DMS53 treated with DMSO at 0.1 percent for 48 hours (cell line): ENCODE measurements at regions not wholly inside any gene's neighbourhood (a gene's known extent, or its start where the extent isn't known, plus 50 kb on each side); places are given as distances from the start of the nearest gene placed in this dataset.
A peak's percentile ranks its signal among the peaks of the same experiment; 100 is the strongest.
"Not testable (repeated sequence)": the region's sequence is repeated elsewhere in the genome, so short reads cannot be mapped to it uniquely, and the experiment has no call there.

ENCODE experiments used
- DNase-seq: peaks from one replicate; lab custom pipeline; 2025; ENCODE audit not compliant: unreplicated experiment; lab: John Stamatoyannopoulos, UW

DNA sequence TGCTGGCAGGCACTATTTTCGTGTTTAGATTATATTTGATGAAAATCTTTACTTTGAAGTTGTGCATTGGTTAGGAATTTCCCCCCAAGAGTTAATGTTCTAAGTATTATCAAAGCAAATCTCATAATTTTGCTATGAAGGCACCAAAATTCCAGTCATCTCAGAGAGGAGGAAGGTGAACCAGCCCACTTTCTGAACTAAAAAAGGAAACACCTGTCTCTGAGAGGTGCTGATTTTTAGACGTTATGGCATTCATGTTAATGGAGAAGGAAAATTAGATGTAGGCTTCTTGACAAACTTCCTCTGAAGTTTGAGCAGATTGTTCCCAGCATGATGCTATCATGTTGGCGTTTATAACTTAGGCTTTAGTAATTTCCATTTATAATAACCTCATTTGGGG is 432.9 kb upstream of the ACTBL2 start:
- no peak for DNase-seq

DNA sequence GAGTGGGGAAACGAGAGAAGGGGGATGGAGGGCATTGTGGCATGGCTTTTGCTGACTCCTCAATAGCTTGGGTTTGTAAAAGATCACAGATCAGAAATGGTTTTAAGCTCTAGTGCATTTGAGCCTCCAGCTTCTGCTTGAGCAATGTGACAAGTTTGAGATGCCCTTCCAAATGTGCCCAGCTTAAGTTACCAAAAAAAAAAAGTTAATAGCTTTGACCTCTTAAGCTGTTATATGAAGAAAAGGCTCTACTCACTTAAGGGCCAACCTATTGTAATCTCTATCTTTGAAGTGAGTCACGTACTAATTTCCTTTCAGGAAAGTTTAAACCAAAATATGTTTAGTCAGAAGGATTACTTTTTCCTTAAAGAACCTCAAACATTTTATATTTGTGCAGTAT is 428.8 kb upstream of the ACTBL2 start:
- no peak for DNase-seq

DNA sequence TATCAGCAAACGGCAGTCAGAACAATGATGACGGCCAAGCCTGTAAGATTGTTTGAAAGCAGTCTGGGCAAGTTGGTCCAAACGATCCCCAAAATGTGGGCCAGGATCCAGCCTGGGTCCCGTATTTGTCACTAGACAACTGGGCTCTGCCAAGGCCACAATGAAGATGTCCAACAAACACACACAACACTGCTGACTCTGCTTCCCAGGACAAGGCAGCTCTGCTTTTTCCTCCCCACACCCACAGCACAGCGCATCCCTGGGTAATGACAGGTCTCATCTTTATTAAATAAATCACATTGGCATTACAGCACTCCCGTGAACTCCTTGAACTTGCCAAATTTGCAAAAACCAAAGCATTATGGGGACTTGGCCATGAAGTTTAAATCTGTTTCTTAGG is 424.1 kb upstream of the ACTBL2 start:
- DNase-seq = no peak

DNA sequence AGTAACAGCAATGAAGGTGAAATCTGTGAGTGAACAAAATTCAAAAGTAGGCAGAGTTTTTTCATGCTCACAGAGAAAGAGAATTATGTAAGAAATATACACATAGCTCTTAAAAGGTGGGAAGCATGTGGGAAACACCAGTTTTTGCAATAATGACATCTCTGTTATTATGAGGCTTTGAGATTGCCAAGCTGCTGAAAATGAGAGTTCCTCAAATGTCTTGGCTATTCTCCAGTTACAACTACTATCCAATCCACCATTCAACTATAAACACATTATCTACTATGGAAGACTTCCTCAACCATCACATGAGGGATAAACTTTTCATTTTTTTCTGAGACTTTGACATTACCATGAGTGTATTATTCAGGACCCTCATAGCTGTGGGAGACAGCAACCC is 420.8 kb upstream of the ACTBL2 start:
- DNase-seq = no peak

DNA sequence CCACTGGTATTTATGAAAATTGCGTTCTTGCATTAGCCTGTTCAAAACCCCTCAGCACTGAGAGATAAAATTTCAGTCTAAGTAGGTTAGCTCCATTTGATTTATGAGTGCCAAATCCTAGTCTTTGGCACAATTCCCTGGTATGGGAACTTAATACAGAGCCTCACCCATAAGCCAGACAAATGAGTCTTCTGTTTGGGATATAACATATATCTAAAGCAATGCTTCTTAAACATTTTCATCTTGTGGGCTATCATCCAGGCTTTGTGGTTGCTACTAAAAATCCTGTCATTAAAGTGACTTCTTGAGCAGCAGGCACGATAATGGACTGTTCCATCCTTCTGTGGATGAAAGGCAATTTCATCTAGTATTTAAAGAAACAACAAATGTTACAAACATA is 419.5 kb upstream of the ACTBL2 start:
- DNase-seq = no peak

DNA sequence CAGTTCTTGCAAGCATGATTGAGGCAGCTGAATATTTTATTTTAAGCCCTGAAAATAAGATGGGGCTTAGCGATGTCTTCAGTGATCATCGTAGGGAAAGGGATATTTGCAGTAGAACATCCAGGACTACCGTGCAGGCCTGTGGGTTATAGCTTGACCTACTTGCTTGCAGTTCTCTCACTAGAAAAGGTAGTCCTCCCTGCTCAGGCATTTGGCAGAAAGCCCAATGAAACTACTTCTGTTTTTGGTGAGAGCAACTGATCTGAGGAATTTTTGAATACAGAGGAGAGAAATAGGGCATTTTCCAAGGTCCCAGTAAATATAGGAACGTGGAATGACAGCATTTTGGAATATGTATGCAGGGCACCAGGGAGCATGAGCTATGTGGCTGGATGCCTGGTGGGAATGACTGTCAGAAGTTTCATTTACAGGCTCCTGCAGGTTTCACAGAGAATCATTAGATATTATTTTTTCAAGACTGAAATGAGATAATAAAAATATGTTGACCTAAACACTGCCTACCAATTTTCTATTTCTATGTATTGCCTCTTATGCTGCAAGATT is 417.9 kb upstream of the ACTBL2 start:
- DNase-seq = no peak

DNA sequence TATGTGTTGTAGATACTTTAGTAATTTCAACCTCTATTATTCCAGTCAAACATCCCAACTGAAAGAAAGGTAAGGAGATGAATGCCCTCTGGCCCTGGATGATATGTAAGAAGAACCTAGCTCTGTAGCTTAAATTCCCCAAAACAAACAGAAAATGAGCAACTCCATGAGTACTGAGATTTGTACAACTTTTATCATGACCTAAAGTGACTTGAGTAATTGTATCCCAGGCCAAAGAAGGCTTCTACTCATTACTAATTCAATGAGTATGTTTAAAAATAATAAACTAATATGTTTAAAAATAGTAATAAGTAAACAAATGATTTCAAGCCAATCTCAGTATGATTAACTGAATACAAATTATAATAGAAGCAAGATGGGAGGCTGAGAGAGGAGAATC is 414.0 kb upstream of the ACTBL2 start:
- no peak for DNase-seq

DNA sequence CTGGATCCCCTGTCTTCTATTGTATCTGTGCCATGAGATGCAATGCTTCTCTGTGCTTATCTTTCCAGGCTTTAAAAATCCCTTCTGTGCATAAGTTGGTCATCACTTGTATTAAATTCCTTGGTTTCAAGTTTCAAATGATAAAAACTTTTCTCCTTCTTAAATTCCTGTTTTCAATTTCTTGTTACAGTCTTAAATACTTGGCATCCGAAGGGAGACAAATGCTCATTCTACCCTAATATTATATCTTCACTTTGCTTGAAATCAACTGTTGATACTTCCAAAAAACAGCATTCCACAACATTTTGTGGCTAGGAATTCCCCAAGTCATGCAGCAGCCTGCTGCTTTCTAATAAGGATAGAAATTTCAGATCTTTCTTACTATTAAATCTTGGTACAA is 413.2 kb upstream of the ACTBL2 start:
- no peak for DNase-seq

DNA sequence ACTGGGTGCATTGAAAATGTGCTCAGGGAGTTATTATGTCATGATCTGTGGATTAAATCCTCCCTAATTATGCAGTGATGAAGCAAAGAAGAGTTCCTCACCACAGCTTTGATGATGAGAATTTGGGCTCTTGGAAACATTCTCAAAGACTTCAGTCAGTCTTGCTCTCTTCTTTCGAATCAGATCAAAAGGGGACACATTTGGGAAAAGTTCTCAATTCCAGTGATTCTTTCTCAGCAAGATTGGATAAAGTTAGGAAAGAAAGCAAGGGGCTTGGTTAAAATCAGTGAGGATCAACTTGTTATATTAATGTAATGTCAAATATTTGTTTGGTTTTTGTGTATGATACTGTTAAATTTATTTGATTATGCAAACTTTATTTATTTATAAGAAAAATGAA is 411.3 kb upstream of the ACTBL2 start:
- no peak for DNase-seq

DNA sequence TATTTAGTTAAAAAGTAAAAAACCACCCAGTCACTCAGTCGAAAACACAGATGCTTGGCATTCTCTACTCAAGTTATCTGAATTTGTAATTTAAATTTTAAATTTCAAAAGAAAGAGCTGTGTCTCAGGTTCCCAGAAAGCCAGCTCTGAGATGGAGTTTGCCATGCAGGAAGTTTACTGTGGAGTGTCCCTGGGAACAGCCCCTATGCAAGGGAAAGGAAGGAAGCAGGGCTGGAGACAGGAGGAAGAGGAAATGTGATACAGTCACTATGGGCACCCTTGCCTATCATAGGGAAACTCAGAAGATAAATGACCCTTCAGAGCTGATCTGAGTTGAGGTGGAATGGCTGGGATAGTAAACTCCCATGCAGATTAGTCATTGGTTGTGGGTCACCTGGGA is 408.8 kb upstream of the ACTBL2 start:
- DNase-seq = no peak

DNA sequence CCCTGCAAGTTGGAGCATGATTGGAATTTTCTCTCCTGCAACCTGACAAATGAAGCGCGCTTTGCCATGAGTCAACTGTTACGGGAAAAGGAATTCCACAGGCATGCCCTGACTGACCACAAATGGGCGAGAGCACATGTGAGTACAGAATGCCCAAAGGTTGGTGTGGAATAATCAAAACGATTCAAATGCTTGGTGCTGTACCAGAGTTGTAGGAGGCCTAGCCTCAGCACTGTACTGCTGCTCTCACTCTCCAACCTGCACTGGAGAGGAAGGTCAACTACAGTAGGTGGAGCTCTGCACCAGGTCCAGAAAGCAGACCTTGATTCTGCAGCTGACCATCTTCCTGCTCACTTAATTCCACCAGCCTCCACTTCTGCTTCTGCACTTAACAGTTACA is 406.9 kb upstream of the ACTBL2 start:
- DNase-seq = peak; percentile 28

DNA sequence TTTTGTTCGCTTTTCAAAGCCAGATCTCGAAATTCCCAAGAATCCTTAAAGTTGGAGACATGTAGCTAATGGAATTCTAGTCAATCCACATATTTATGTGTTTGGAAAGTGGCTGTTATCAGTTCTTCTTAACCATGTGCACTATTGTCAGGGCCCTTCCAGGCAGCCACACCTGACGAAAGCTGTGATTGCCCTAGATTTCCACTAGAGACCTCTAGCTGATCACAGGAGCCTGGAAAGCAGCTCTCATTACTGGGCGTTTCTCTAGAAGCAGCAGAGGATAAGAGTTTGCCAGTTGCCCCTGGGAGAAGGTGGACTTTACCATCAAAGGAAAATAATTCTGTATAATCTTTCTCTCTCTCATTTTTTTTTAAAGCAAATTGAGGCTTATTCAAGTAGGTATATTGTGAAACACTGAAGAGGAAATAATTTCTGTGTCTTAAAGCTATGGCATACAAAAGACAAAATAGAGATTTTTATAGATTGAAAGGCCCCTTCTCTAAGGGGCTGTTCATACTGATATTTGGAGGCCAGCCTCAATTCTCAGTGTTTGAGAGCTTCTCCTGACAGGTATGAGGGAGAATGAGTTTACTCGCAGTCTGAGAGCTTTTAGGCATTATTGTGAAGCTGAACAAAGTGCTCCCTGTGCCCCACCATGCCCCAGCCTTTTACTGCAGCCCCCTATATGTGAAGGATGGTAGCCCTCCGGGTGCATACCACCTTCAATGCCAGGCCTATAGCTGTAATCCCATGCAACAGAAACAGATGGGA is 405.4 kb upstream of the ACTBL2 start:
- DNase-seq = peak; percentile 57

DNA sequence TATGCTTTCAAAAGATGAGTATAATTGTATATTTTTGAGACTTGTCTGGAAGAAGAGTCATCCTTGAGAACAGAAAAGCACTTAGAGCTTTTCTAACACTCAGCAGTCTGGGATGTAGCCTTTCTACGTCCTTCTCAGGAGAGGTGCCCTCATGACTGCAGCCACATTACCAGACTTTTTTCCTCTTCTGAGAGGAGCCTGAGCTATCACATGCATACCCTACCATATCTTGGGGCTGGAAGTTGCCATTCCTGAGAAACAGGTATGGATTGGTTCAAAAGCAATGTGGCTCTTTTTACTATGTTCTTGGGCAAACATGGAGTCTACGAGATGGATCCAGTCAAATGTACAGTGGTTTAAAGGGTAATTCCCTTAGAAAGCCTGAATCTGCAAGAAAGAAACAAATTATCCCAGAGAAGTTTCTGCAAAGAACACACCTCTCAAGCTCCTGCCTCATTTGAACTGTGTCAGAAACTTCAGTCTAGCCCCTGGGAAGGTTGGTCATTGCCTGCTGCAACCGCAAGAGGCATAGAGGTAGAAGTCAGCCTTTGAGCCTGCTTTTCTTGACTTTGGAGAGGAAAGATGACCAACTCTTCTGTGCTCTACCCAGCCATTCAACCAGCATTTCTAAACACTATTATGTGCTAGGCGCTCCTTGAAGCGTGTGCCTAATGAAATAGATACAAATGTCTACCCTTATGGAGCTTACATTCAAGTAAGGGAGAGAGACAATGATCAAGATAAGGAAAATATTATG is 401.9 kb upstream of the ACTBL2 start:
- no peak for DNase-seq

DNA sequence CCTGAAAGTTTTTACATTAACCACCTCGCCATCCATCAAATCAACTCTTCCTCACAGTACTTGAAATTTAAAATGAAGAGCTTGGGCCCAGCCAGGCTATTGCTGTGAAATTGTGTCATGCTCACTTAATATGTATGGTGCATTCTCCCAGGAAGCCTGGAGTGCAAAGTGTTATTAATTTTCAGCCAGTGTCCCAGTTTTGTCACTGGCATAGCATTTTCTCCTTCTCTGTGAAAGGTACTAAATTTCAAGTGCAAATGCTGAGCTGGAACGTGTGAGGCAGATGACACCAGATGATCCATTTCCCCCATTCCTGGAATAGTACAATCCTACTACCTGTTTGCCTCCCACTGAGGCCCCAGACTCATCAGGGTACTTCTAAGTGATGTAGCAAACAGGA is 397.6 kb upstream of the ACTBL2 start:
- no peak for DNase-seq

DNA sequence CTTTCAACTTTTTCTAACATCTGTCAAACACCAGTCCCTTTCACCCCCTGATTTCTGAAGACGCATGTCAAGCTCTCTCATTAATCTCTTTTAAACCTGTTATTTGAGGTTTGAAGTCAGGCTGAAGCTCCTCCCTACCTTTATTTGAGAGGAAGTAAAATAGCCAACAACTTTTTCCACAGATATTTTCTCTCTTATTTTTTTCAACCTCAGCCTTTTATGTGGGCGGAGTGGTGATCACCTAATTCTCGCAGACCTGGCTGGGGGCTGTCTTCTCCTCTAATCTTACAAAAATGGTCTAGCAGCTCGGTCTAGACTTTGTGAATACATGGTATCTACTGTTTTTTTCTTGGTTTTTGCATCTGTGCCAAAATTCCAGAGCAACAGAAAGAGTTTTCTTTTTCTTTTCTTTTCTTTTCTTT is 395.7 kb upstream of the ACTBL2 start:
- DNase-seq = no peak

DNA sequence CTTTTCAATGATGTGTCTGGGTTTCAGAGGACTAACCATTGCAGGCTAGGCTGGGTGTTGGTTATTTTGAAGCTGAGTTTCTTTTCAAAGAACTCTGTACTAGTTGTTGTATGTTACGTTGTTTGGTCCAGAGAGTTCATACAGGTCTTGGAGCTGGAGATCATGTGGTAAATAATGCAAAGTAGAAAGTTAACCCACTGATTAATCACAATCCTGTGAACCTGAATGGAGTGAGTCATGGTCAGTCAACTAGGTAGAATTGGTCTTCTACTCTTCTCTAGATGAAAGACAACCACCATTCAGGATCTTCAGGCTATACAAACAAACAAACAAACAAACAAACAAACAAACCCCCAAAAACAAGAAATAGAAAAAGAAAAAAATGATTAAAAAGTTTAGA is 388.9 kb upstream of the ACTBL2 start:
- DNase-seq = no peak

DNA sequence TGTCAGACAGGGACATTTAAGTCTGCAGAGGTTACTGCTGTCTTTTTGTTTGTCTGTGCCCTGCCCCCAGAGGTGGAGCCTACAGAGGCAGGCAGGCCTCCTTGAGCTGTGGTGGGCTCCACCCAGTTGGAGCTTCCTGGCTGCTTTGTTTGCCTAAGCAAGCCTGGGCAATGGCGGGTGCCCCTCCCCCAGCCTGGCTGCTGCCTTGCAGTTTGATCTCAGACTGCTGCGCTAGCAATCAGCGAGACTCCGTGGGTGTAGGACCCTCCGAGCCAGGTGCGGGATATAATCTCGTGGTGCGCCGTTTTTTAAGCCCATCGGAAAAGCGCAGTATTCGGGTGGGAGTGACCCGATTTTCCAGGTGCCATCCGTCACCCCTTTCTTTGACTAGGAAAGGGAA is 387.7 kb upstream of the ACTBL2 start:
- not testable (repeated sequence) for DNase-seq

DNA sequence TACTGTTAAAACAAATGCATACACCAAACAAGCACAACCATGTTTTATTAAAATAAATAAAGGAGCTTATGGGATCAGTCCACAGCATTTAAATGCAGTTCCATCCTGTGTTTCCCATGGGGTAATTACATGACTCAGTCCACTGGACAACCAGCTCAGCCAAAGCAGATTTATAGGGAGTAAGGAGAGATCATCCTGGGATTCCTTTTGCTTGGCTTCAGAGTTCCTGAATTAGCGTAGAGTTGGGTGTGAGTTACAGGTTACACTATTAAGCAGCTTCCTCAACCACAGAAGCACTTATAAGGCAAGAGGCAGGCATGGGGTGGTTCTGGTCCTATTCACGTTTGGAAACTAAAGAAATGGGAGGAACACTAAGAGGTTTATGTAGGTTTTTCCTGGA is 381.1 kb upstream of the ACTBL2 start:
- DNase-seq = no peak

DNA sequence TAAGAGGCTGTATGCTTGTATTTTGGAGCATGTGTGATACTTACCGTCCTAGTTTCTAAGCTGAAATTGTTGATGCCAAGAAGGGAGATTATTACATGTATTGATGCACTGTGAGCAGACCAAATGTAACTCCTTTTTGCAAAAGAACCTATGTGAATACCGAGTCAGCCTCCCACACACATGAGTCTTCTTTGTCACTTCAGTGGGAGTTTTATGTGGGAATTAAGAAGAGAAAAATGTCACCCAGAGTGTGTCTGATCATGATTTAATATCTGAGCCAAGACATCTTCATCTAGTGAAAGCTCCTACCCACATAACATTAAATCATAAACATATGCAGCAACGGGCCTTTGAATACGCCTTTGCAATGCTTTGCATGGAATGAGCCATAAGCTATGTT is 380.3 kb upstream of the ACTBL2 start:
- DNase-seq = no peak

DNA sequence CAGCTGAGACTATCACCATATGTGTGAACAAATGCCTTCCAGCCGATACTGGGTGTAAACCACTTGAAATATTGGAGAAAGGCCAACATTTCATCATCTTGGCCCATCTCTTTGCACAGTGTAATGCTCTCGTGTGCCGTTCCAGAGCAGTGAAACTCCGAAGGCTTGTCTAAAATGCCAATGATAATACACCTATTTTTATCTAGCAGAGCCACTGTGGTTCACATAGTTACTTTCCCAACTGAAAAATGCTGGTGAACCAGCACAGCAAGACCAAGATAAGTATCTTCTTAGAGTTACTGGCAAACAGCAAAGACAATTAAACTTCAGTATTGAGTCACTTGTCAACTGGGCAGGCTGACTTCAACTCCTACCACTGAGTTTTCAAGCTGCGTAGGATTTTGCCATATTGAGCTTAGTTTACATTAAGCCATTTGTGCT is 379.9 kb upstream of the ACTBL2 start:
- DNase-seq = no peak

DNA sequence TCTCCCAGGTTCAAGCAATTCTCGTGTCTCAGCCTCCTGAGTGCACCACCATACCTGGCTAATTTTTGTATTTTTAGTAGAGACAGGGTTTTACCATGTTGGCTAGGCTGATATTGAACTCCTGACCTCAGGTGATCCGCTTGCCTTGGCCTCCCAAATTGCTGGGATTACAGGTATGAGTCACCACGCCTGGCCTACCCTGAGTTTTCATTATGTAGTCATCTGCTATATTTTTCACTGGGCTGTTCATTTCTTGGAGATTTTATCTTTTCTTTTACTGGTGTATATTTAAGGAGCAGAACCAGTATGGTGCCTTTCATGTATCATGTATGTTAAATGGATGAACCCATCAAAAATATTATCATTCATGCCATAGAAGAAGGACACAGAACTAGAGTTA is 377.0 kb upstream of the ACTBL2 start:
- no peak for DNase-seq

DNA sequence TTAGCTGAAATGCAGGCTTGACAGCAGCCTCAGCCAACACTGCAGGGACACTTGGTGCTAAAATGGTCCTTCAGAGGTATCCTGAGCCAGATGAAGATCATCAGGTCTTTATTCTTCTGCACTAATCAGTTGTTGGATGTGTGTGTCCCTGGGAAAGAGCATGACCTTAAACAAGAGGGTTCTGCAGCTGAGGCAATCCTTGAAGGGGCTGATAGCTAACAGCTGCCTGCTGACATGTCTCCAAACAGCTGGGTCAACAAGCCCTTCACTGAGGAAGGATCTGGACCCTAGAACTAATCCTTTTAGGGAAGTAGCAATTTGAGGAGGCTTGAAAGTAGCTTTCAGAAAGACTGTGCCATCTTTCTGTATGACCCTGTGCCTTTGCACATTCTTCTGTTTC is 376.3 kb upstream of the ACTBL2 start:
- no peak for DNase-seq
